ENCODE measurements at regions not wholly inside any gene's neighbourhood (a gene's known extent, or its start where the extent isn't known, plus 50 kb on each side); places are given as distances from the start of the nearest gene placed in this dataset.

GRCh38 chrX:4450177-4450576 lies 736.7 kb upstream of the PRKX start:
- DNase-seq = no peak

GRCh38 chrX:4435905-4436304 lies 722.5 kb upstream of the PRKX start:
- no peak for DNase-seq

GRCh38 chrX:4397471-4397870 lies 684.0 kb upstream of the PRKX start:
- no peak for DNase-seq

GRCh38 chrX:4382273-4382672 lies 668.8 kb upstream of the PRKX start:
- DNase-seq = no peak

- no peak for DNase-seq
These were observed 667.3 kb upstream of the PRKX start for GRCh38 chrX:4380710-4381109.

- DNase-seq = no peak
These were observed 665.6 kb upstream of the PRKX start for GRCh38 chrX:4379071-4379470.

GRCh38 chrX:4373791-4374190 lies 660.3 kb upstream of the PRKX start:
- no peak for DNase-seq

- DNase-seq = no peak
These were observed 645.1 kb upstream of the PRKX start for GRCh38 chrX:4358577-4358976.

GRCh38 chrX:4322916-4323315 lies 609.5 kb upstream of the PRKX start:
- no peak for DNase-seq

GRCh38 chrX:4320436-4320947 lies 607.0 kb upstream of the PRKX start:
- DNase-seq = no peak

GRCh38 chrX:4315891-4316290 lies 602.4 kb upstream of the PRKX start:
- DNase-seq = no peak

- DNase-seq = no peak
These were observed 601.1 kb upstream of the PRKX start for GRCh38 chrX:4314586-4314985.

GRCh38 chrX:4277122-4277521 lies 563.7 kb upstream of the PRKX start:
- DNase-seq = no peak

GRCh38 chrX:4268676-4269075 lies 555.2 kb upstream of the PRKX start:
- no peak for DNase-seq

GRCh38 chrX:4265036-4265435 lies 551.6 kb upstream of the PRKX start:
- no peak for DNase-seq

GRCh38 chrX:4263030-4263803 lies 549.8 kb upstream of the PRKX start:
- DNase-seq = no peak

GRCh38 chrX:4253092-4253491 lies 539.6 kb upstream of the PRKX start:
- no peak for DNase-seq

- DNase-seq = no peak
These were observed 536.0 kb upstream of the PRKX start for GRCh38 chrX:4249401-4249800.

- no peak for DNase-seq
These were observed 530.3 kb upstream of the PRKX start for GRCh38 chrX:4243759-4244158.

GRCh38 chrX:4240541-4241194 lies 527.2 kb upstream of the PRKX start:
- no peak for DNase-seq

- DNase-seq = no peak
These were observed 526.4 kb upstream of the PRKX start for GRCh38 chrX:4239650-4240540.

GRCh38 chrX:4238916-4239315 lies 525.5 kb upstream of the PRKX start:
- no peak for DNase-seq

GRCh38 chrX:4225086-4225485 lies 511.6 kb upstream of the PRKX start:
- DNase-seq = no peak

Measured in T-helper 9 cell (primary cell).